BE2C (cell line): ENCODE measurements at regions not wholly inside any gene's neighbourhood (a gene's known extent, or its start where the extent isn't known, plus 50 kb on each side); places are given as distances from the start of the nearest gene placed in this dataset.

Experiments
- DNase-seq: peaks from one replicate; pipeline ENCODE4 v3.0.0-alpha.2; 2020
- H3K27me3 ChIP-seq: fragments of 250-450 bp; sonication (Bioruptor Pico); 2 replicates; pipeline ENCODE4 v1.5.1; 2020; ENCODE audit warnings: mild to moderate bottlenecking
- H3K36me3 ChIP-seq: fragments of 250-450 bp; sonication (Bioruptor Pico); 2 replicates; pipeline ENCODE4 v1.5.1; 2020; ENCODE audit warnings: mild to moderate bottlenecking
- H3K4me1 ChIP-seq: fragments of 250-450 bp; sonication (Bioruptor Pico); 2 replicates; pipeline ENCODE4 v1.5.1; 2020
- H3K4me3 ChIP-seq: 2 replicates; pipeline ENCODE4 v1.5.1; 2011; ENCODE audit warnings: low read depth, low read length
- H3K9me3 ChIP-seq: fragments of 250-450 bp; sonication (Bioruptor Pico); 2 replicates; pipeline ENCODE4 v1.5.1; 2020
- TF ChIP-seq, protein P1 (sequence below): IDR thresholded peaks from 2 replicates; pipeline ENCODE4 v1.5.1; 2012; ENCODE audit warnings: mild to moderate bottlenecking, low read depth, low read length

DNA sequence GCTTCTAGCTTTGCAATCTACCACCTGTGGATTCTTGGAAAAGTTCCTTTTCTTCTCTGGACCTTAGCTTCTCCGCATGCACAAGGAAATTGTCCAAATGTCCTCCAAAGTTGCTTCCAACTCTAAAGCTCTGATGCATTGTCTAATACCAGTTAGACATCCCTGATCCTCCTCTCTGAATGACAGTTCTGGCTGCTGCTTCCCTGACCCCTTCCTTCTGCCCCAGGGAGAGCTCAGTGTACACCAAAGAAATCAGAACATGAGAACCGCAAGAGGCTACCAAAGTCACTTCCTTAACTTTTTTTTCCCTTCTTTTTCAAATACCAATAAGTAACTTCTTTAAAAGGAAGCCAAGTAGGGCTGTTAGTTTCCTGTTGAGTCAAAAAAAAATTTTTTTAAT lies 79.7 kb upstream of the CES5A start:
- DNase-seq: no peak
- TF ChIP-seq, protein P1, sequence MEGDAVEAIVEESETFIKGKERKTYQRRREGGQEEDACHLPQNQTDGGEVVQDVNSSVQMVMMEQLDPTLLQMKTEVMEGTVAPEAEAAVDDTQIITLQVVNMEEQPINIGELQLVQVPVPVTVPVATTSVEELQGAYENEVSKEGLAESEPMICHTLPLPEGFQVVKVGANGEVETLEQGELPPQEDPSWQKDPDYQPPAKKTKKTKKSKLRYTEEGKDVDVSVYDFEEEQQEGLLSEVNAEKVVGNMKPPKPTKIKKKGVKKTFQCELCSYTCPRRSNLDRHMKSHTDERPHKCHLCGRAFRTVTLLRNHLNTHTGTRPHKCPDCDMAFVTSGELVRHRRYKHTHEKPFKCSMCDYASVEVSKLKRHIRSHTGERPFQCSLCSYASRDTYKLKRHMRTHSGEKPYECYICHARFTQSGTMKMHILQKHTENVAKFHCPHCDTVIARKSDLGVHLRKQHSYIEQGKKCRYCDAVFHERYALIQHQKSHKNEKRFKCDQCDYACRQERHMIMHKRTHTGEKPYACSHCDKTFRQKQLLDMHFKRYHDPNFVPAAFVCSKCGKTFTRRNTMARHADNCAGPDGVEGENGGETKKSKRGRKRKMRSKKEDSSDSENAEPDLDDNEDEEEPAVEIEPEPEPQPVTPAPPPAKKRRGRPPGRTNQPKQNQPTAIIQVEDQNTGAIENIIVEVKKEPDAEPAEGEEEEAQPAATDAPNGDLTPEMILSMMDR: no peak
- no peaks in the 10 kb centered on the region for H3K9me3 ChIP-seq
- no peaks in the 10 kb centered on the region for H3K36me3 ChIP-seq
- no peaks in the 10 kb centered on the region for H3K4me1 ChIP-seq
- H3K27me3 ChIP-seq: no peaks in the 10 kb centered on the region
- no peak overlapping the region for H3K4me3 ChIP-seq

GRCh38 chr16:55949518-55949917 lies 74.3 kb upstream of the CES5A start:
- no peaks in the 10 kb centered on the region for H3K27me3 ChIP-seq
- no peak for DNase-seq
- no peaks in the 10 kb centered on the region for H3K36me3 ChIP-seq
- no peaks in the 10 kb centered on the region for H3K9me3 ChIP-seq
- H3K4me1 ChIP-seq: peaks cover 2% of the 10 kb centered on the region
- TF ChIP-seq, protein P1: no peak
- no peak overlapping the region for H3K4me3 ChIP-seq

DNA sequence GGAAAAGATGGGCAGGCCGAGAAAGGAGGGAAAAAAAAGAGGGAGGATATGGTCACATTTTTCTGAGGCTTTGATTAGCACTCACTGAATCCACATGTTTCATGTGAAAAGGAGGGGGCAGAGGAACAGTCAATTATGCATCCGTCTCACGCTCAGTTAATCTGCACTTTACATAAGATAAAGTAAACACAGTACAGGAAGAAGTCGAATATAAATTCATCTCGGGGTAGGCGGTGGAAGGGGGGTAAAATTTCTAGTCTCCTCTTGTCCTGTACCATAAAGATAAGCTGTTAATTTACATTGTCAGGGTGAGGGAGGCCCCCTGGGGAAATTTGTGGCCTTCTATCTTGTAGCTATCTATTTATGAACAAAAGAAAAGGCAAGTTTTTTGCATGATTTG lies 73.1 kb upstream of the CES5A start:
- Histone ChIP-seq H3K4me1 (peaks cover 4% of the 10 kb centered on the region), H3K9me3 (no peaks in the 10 kb centered on the region), H3K27me3 (no peaks in the 10 kb centered on the region), H3K36me3 (no peaks in the 10 kb centered on the region), H3K4me3 (no peak overlapping the region)
- TF ChIP-seq, protein P1: no peak
- DNase-seq: no peak

DNA sequence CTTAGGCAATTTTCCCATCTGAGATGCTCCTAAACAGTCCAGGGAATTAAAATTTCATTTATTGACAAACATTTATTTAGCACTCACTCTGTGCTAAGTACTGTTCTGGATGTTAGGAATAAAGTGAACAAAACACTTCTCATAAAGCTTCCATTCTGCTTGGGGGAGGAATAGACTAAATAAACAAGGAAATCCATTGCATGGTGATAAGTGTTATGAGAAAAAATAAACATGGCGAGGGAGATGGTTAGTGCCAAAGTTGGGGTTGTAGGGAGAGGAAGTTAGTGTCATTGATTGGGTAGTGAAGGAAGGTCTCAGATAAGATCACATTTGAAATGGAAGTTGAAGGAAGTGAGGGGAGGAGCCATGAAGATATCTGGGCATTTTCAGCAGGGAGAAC lies 72.2 kb upstream of the CES5A start:
- no peak for DNase-seq
- peaks cover 4% of the 10 kb centered on the region for H3K4me1 ChIP-seq
- H3K27me3 ChIP-seq: no peaks in the 10 kb centered on the region
- no peaks in the 10 kb centered on the region for H3K9me3 ChIP-seq
- no peak overlapping the region for H3K4me3 ChIP-seq
- TF ChIP-seq, protein P1: no peak
- H3K36me3 ChIP-seq: no peaks in the 10 kb centered on the region

DNA sequence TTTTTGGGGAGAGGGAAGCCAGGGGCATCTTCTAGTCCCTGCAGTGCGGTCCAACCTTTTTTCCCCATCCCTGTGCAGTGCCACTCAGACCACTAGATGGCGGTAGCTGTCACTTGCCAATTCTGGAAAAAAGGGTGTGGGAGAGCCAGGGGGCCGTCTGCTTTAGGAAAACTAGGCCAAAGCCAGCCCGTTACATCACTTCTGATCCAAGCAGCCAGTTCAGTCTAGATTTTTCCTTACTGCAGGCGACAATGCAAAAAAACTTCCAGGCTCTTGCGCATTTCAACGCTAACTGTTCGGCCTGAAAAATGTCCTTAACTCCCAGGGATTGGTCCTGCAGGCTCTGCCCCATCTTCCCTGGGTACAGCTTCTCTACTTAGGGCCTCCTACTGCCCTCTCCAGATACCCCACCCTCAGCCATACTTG lies 69.2 kb upstream of the CES5A start:
- DNase-seq: peak; percentile 80
- Histone ChIP-seq H3K9me3 (no peaks in the 10 kb centered on the region), H3K4me1 (peaks cover 4% of the 10 kb centered on the region), H3K36me3 (no peaks in the 10 kb centered on the region), H3K27me3 (no peaks in the 10 kb centered on the region), H3K4me3 (no peak overlapping the region)
- TF ChIP-seq, protein P1: peak; percentile 99

- Histone ChIP-seq H3K9me3 (no peaks in the 10 kb centered on the region), H3K4me3 (no peak overlapping the region), H3K27me3 (no peaks in the 10 kb centered on the region), H3K36me3 (no peaks in the 10 kb centered on the region), H3K4me1 (peaks cover 4% of the 10 kb centered on the region)
- DNase-seq: no peak
- TF ChIP-seq, protein P1: no peak
These were observed 68.1 kb upstream of the CES5A start for GRCh38 chr16:55943267-55943666.
